ENCODE measurements at regions not wholly inside any gene's neighbourhood (a gene's known extent, or its start where the extent isn't known, plus 50 kb on each side); places are given as distances from the start of the nearest gene placed in this dataset.

GRCh38 chr2:144270951-144271350 lies 249.0 kb downstream of the ZEB2 start:
- Histone ChIP-seq H3K4me1 (peaks cover 9% of the 10 kb centered on the region; the same call in 1 of the 2 replicates), H3K4me3 (no peak overlapping the region), H3K36me3 (replicated peaks) (no peaks in the 10 kb centered on the region), H3K9me3 (no peaks in the 10 kb centered on the region), H3K27me3 (ENCODE audit: low read depth) (no peaks in the 10 kb centered on the region)
- DNase-seq (ENCODE audit: low spot score in 2 of 2) = no peak
- in situ Hi-C loops (cut with MboI; ENCODE audit: low sequenced_read_pairs) = no loop called here

- Histone ChIP-seq H3K9me3 (no peaks in the 10 kb centered on the region), H3K27me3 (ENCODE audit: low read depth) (no peaks in the 10 kb centered on the region), H3K4me3 (no peak overlapping the region), H3K36me3 (replicated peaks) (no peaks in the 10 kb centered on the region), H3K4me1 (peaks cover 9% of the 10 kb centered on the region; the same call in 1 of the 2 replicates)
- peak in 1 of 2 experiments; percentile 12 for DNase-seq (ENCODE audit: low spot score in 2 of 2)
- in situ Hi-C loops (cut with MboI; ENCODE audit: low sequenced_read_pairs) = no loop called here
These were observed 251.8 kb downstream of the ZEB2 start for GRCh38 chr2:144268036-144268678.

- Histone ChIP-seq H3K4me1 (peaks cover 9% of the 10 kb centered on the region; the same call in 1 of the 2 replicates), H3K4me3 (no peak overlapping the region), H3K27me3 (ENCODE audit: low read depth) (no peaks in the 10 kb centered on the region), H3K9me3 (no peaks in the 10 kb centered on the region), H3K36me3 (replicated peaks) (no peaks in the 10 kb centered on the region)
- no peak for DNase-seq (ENCODE audit: low spot score in 2 of 2)
- in situ Hi-C loops (cut with MboI; ENCODE audit: low sequenced_read_pairs) = no loop called here
These were observed 252.7 kb downstream of the ZEB2 start for GRCh38 chr2:144267239-144267638.

GRCh38 chr2:144265654-144266053 lies 254.3 kb downstream of the ZEB2 start:
- Histone ChIP-seq H3K4me1 (peaks cover 14% of the 10 kb centered on the region), H3K27me3 (ENCODE audit: low read depth) (no peaks in the 10 kb centered on the region), H3K4me3 (no peak overlapping the region), H3K36me3 (replicated peaks) (no peaks in the 10 kb centered on the region), H3K9me3 (no peaks in the 10 kb centered on the region)
- in situ Hi-C loops (cut with MboI; ENCODE audit: low sequenced_read_pairs) = no loop called here
- no peak for DNase-seq (ENCODE audit: low spot score in 2 of 2)

GRCh38 chr2:144261966-144262365 lies 258.0 kb downstream of the ZEB2 start:
- Histone ChIP-seq H3K9me3 (no peaks in the 10 kb centered on the region), H3K36me3 (replicated peaks) (no peaks in the 10 kb centered on the region), H3K4me3 (no peak overlapping the region), H3K4me1 (peaks cover 6% of the 10 kb centered on the region), H3K27me3 (ENCODE audit: low read depth) (no peaks in the 10 kb centered on the region)
- in situ Hi-C loops (cut with MboI; ENCODE audit: low sequenced_read_pairs) = no loop called here
- DNase-seq (ENCODE audit: low spot score in 2 of 2) = no peak

GRCh38 chr2:144261336-144261735 lies 258.6 kb downstream of the ZEB2 start:
- no peaks in the 10 kb centered on the region for H3K9me3 ChIP-seq
- H3K36me3 ChIP-seq (replicated peaks) = no peaks in the 10 kb centered on the region
- H3K27me3 ChIP-seq (ENCODE audit: low read depth) = no peaks in the 10 kb centered on the region
- DNase-seq (ENCODE audit: low spot score in 2 of 2) = no peak
- H3K4me1 ChIP-seq = peaks cover 6% of the 10 kb centered on the region
- in situ Hi-C loops (cut with MboI; ENCODE audit: low sequenced_read_pairs) = no loop called here
- no peak overlapping the region for H3K4me3 ChIP-seq

GRCh38 chr2:144259332-144259731 lies 260.6 kb downstream of the ZEB2 start:
- no peaks in the 10 kb centered on the region for H3K36me3 ChIP-seq (replicated peaks)
- no peak overlapping the region for H3K4me3 ChIP-seq
- H3K9me3 ChIP-seq = peaks cover 7% of the 10 kb centered on the region
- H3K27me3 ChIP-seq (ENCODE audit: low read depth) = no peaks in the 10 kb centered on the region
- peaks cover 6% of the 10 kb centered on the region for H3K4me1 ChIP-seq
- no peak for DNase-seq (ENCODE audit: low spot score in 2 of 2)
- in situ Hi-C loops (cut with MboI; ENCODE audit: low sequenced_read_pairs) = no loop called here

GRCh38 chr2:144258154-144258553 lies 261.8 kb downstream of the ZEB2 start:
- H3K27me3 ChIP-seq (ENCODE audit: low read depth) = no peaks in the 10 kb centered on the region
- H3K4me3 ChIP-seq = no peak overlapping the region
- no peak for DNase-seq (ENCODE audit: low spot score in 2 of 2)
- no peaks in the 10 kb centered on the region for H3K36me3 ChIP-seq (replicated peaks)
- in situ Hi-C loops (cut with MboI; ENCODE audit: low sequenced_read_pairs) = no loop called here
- H3K4me1 ChIP-seq = peaks cover 6% of the 10 kb centered on the region
- H3K9me3 ChIP-seq = peaks cover 10% of the 10 kb centered on the region

GRCh38 chr2:144256996-144257707 lies 262.8 kb downstream of the ZEB2 start:
- H3K9me3 ChIP-seq = peaks cover 15% of the 10 kb centered on the region
- H3K36me3 ChIP-seq (replicated peaks) = no peaks in the 10 kb centered on the region
- H3K27me3 ChIP-seq (ENCODE audit: low read depth) = no peaks in the 10 kb centered on the region
- no peak for DNase-seq (ENCODE audit: low spot score in 2 of 2)
- peaks cover 6% of the 10 kb centered on the region for H3K4me1 ChIP-seq
- in situ Hi-C loops (cut with MboI; ENCODE audit: low sequenced_read_pairs) = no loop called here
- no peak overlapping the region for H3K4me3 ChIP-seq

- Histone ChIP-seq H3K4me3 (no peak overlapping the region), H3K36me3 (replicated peaks) (no peaks in the 10 kb centered on the region), H3K4me1 (no peaks in the 10 kb centered on the region), H3K9me3 (peaks cover 15% of the 10 kb centered on the region), H3K27me3 (ENCODE audit: low read depth) (no peaks in the 10 kb centered on the region)
- in situ Hi-C loops (cut with MboI; ENCODE audit: low sequenced_read_pairs) = no loop called here
- DNase-seq (ENCODE audit: low spot score in 2 of 2) = no peak
These were observed 265.3 kb downstream of the ZEB2 start for GRCh38 chr2:144254342-144255235.

- Histone ChIP-seq H3K4me3 (no peak overlapping the region), H3K4me1 (no peaks in the 10 kb centered on the region), H3K27me3 (ENCODE audit: low read depth) (no peaks in the 10 kb centered on the region), H3K9me3 (peaks cover 15% of the 10 kb centered on the region), H3K36me3 (replicated peaks) (no peaks in the 10 kb centered on the region)
- no peak for DNase-seq (ENCODE audit: low spot score in 2 of 2)
- in situ Hi-C loops (cut with MboI; ENCODE audit: low sequenced_read_pairs) = no loop called here
These were observed 266.2 kb downstream of the ZEB2 start for GRCh38 chr2:144253743-144254142.

- Histone ChIP-seq H3K4me3 (no peak overlapping the region), H3K9me3 (peaks cover 15% of the 10 kb centered on the region), H3K4me1 (no peaks in the 10 kb centered on the region), H3K36me3 (replicated peaks) (no peaks in the 10 kb centered on the region), H3K27me3 (ENCODE audit: low read depth) (no peaks in the 10 kb centered on the region)
- DNase-seq (ENCODE audit: low spot score in 2 of 2) = no peak
- in situ Hi-C loops (cut with MboI; ENCODE audit: low sequenced_read_pairs) = no loop called here
These were observed 267.2 kb downstream of the ZEB2 start for GRCh38 chr2:144252694-144253093.

- no peaks in the 10 kb centered on the region for H3K4me1 ChIP-seq
- DNase-seq (ENCODE audit: low spot score in 2 of 2) = no peak
- in situ Hi-C loops (cut with MboI; ENCODE audit: low sequenced_read_pairs) = no loop called here
- no peak overlapping the region for H3K4me3 ChIP-seq
- H3K36me3 ChIP-seq (replicated peaks) = no peaks in the 10 kb centered on the region
- peaks cover 8% of the 10 kb centered on the region; the same call in 1 of the 2 replicates for H3K9me3 ChIP-seq
- H3K27me3 ChIP-seq (ENCODE audit: low read depth) = no peaks in the 10 kb centered on the region
These were observed 270.8 kb downstream of the ZEB2 start for GRCh38 chr2:144249035-144249637.

All from HAP-1 (cell line).